IMR-90 (cell line): ENCODE measurements at regions not wholly inside any gene's neighbourhood (a gene's known extent, or its start where the extent isn't known, plus 50 kb on each side); places are given as distances from the start of the nearest gene placed in this dataset.

Experiments used
- ATAC-seq: fragments of 200-7000 bp; cut with Tn5 transposase; 2 replicates; pipeline ENCODE4 v1.9.1; 2020; ENCODE audit warnings: low read depth, mild to moderate bottlenecking, moderate library complexity
- BruUV-seq: library from RNA; stranded (reverse); fragments of 400-500 nt; replicated peaks from 2 replicates; lab custom pipeline; 2021; lab: Mats Ljungman, UMichigan
- CTCF ChIA-PET: fragments of 300-600 bp; formaldehyde crosslinking; extraction: SDS; loops from one replicate; lab custom pipeline; 2021; ENCODE audit warnings: antibody characterized with exemption; lab: Yijun Ruan, JAX
- POLR2A ChIA-PET: fragments of 300-600 bp; sonication (Branson Sonifier 250); formaldehyde crosslinking; loops from one replicate; lab custom pipeline; 2022; ENCODE audit warnings: antibody characterized with exemption; ENCODE audit not compliant: unreplicated experiment; lab: Charles Lee
- DNase-seq: peaks from one replicate; pipeline ENCODE4 v3.0.0; 2013
- H2AFZ ChIP-seq: replicated peaks from 2 replicates; pipeline ENCODE3; 2013; ENCODE audit warnings: low read length, mild to moderate bottlenecking; ENCODE audit not compliant: poor library complexity
- H2AK5ac ChIP-seq: 2 replicates; pipeline ENCODE4 v1.6.1; 2013; ENCODE audit warnings: low read depth, low read length, inconsistent platforms
- H2AK9ac ChIP-seq: replicated peaks from 2 replicates; pipeline ENCODE3; 2013; ENCODE audit warnings: mild to moderate bottlenecking, low read depth, low read length, moderate library complexity; ENCODE audit not compliant: poor library complexity
- H2BK120ac ChIP-seq: 2 replicates; pipeline ENCODE4 v1.6.1; 2013; ENCODE audit warnings: low read depth, low read length, inconsistent platforms
- H2BK15ac ChIP-seq: 3 replicates; pipeline ENCODE4 v1.6.1; 2013; ENCODE audit warnings: low read depth, low read length, inconsistent platforms
- H2BK20ac ChIP-seq: 2 replicates; pipeline ENCODE4 v1.6.1; 2013; ENCODE audit warnings: low read depth, mild to moderate bottlenecking, inconsistent platforms, low read length, moderate library complexity
- H2BK5ac ChIP-seq: 2 replicates; pipeline ENCODE4 v1.6.1; 2013; ENCODE audit warnings: mild to moderate bottlenecking, low read depth, low read length, inconsistent platforms; ENCODE audit not compliant: poor library complexity, severe bottlenecking
- H3K14ac ChIP-seq: replicated peaks from 2 replicates; pipeline ENCODE4 v1.6.1; 2013; ENCODE audit warnings: low read depth, low read length, inconsistent platforms
- H3K18ac ChIP-seq: 2 replicates; pipeline ENCODE4 v1.6.1; 2013; ENCODE audit warnings: low read depth, low read length, control low read depth
- H3K23ac ChIP-seq: 2 replicates; pipeline ENCODE4 v1.6.1; 2013; ENCODE audit warnings: low read depth, low read length, inconsistent platforms
- H3K27ac ChIP-seq: 2 replicates; pipeline ENCODE4 v1.5.1; 2013; ENCODE audit warnings: mild to moderate bottlenecking, control low read depth, low read length; ENCODE audit not compliant: insufficient read depth
- H3K27me3 ChIP-seq: 2 replicates; pipeline ENCODE4 v1.6.1; 2013; ENCODE audit warnings: low read length; ENCODE audit not compliant: control insufficient read depth, insufficient read depth
- H3K36me3 ChIP-seq: 2 replicates; pipeline ENCODE4 v1.6.1; 2013; ENCODE audit warnings: low read length, mixed read lengths; ENCODE audit not compliant: control insufficient read depth, insufficient read depth
- H3K4ac ChIP-seq: 2 replicates; pipeline ENCODE4 v1.6.1; 2013; ENCODE audit warnings: low read depth, low read length, inconsistent platforms
- H3K4me1 ChIP-seq: 2 replicates; pipeline ENCODE4 v1.6.1; 2013; ENCODE audit warnings: low read length, mixed read lengths; ENCODE audit not compliant: control insufficient read depth, insufficient read depth
- H3K4me2 ChIP-seq: 2 replicates; pipeline ENCODE4 v1.6.1; 2013; ENCODE audit warnings: low read depth, mild to moderate bottlenecking, control low read depth, low read length, moderate library complexity
- H3K4me3 ChIP-seq: 2 replicates; pipeline ENCODE4 v1.5.1; 2013; ENCODE audit warnings: low read depth, mild to moderate bottlenecking, control low read depth, low read length, moderate library complexity; ENCODE audit not compliant: insufficient read depth
- H3K56ac ChIP-seq: 2 replicates; pipeline ENCODE4 v1.6.1; 2013; ENCODE audit warnings: low read length, inconsistent platforms; ENCODE audit not compliant: insufficient read depth; ENCODE audit errors: extremely low read depth
- H3K79me1 ChIP-seq, 2 experiments: 2 replicates each; pipeline ENCODE4 v1.6.1; 2013; ENCODE audit warnings: low read length in 2 of 2, inconsistent platforms in 1 of 2, low read depth in 1 of 2
- H3K9ac ChIP-seq: 2 replicates; pipeline ENCODE4 v1.6.1; 2013; ENCODE audit warnings: low read depth, low read length, control low read depth
- H3K9me1 ChIP-seq: 2 replicates; pipeline ENCODE4 v1.6.1; 2013; ENCODE audit warnings: low read length, inconsistent platforms; ENCODE audit not compliant: insufficient read depth
- H3K9me3 ChIP-seq: 2 replicates; pipeline ENCODE4 v1.6.1; 2013; ENCODE audit warnings: low read length; ENCODE audit not compliant: control insufficient read depth, insufficient read depth
- H4K20me1 ChIP-seq: 2 replicates; pipeline ENCODE4 v1.6.1; 2013; ENCODE audit warnings: low read length, inconsistent platforms; ENCODE audit not compliant: insufficient read depth
- H4K5ac ChIP-seq: 2 replicates; pipeline ENCODE4 v1.6.1; 2013; ENCODE audit warnings: mild to moderate bottlenecking, low read depth, low read length, control low read depth
- H4K8ac ChIP-seq, 2 experiments: 2 replicates each; pipeline ENCODE4 v1.6.1; 2013; ENCODE audit warnings: low read depth in 2 of 2, low read length in 2 of 2, control low read depth in 1 of 2, inconsistent platforms in 1 of 2
- H4K91ac ChIP-seq: 2 replicates; pipeline ENCODE4 v1.6.1; 2013; ENCODE audit warnings: low read depth, low read length, inconsistent platforms; ENCODE audit not compliant: insufficient read depth
- BHLHE40 ChIP-seq: fragments of 150-350 bp; IDR thresholded peaks from 2 replicates; pipeline ENCODE4 v1.6.1; 2016; ENCODE audit warnings: mild to moderate bottlenecking, low read depth, low read length
- CHD1 ChIP-seq: IDR thresholded peaks from 2 replicates; pipeline ENCODE4 v1.6.1; 2012; ENCODE audit warnings: low read depth, low read length, improper control_type of control experiment
- FOS ChIP-seq: fragments of 150-350 bp; IDR thresholded peaks from 2 replicates; pipeline ENCODE4 v1.6.1; 2016; ENCODE audit warnings: low read depth, low read length
- MAFK ChIP-seq: IDR thresholded peaks from 2 replicates; pipeline ENCODE4 v1.6.1; 2012; ENCODE audit warnings: low read depth, low read length, improper control_type of control experiment
- MXI1 ChIP-seq: IDR thresholded peaks from 2 replicates; pipeline ENCODE4 v1.6.1; 2012; ENCODE audit warnings: low read depth, mild to moderate bottlenecking, low read length, moderate library complexity, borderline replicate concordance
- NFE2L2 ChIP-seq: fragments of 150-350 bp; IDR thresholded peaks from 2 replicates; pipeline ENCODE4 v1.6.1; 2016; ENCODE audit warnings: low read depth, mild to moderate bottlenecking, low read length
- POLR2A ChIP-seq: IDR thresholded peaks from 2 replicates; pipeline ENCODE4 v1.6.1; 2012; ENCODE audit warnings: mild to moderate bottlenecking, low read depth, low read length
- RCOR1 ChIP-seq: IDR thresholded peaks from 2 replicates; pipeline ENCODE4 v1.6.1; 2012; ENCODE audit warnings: mild to moderate bottlenecking, low read length, improper control_type of control experiment; ENCODE audit not compliant: insufficient replicate concordance
- RFX5 ChIP-seq: IDR thresholded peaks from 2 replicates; pipeline ENCODE4 v1.8.0; 2012; ENCODE audit warnings: low read depth, mild to moderate bottlenecking, low read length, moderate library complexity
- SMC3 ChIP-seq: fragments of 150-350 bp; IDR thresholded peaks from 2 replicates; pipeline ENCODE4 v1.6.1; 2016; ENCODE audit warnings: low read depth, mild to moderate bottlenecking, antibody characterized with exemption, low read length, moderate library complexity
- USF2 ChIP-seq: fragments of 150-350 bp; IDR thresholded peaks from 2 replicates; pipeline ENCODE4 v1.6.1; 2017; ENCODE audit warnings: mild to moderate bottlenecking, antibody characterized with exemption, low read length, low read depth
- WGBS, 2 experiments: methylation state at CpG; one replicate each; pipeline versions ENCODE4 v1.1.5 to v1.1.7; 2013; ENCODE audit warnings: missing lambda C conversion rate in 2 of 2; ENCODE audit not compliant: insufficient read length in 1 of 2; ENCODE audit errors: extremely low coverage in 2 of 2; 5-methylcytosine and 5-hydroxymethylcytosine counted together
- dilution Hi-C: fragments of 300-500 bp; cut with HindIII; formaldehyde crosslinking; loops from one replicate; pipeline ENCODE4 v1.14.3; 2018; ENCODE audit warnings: low sequenced_read_pairs; ENCODE audit not compliant: unreplicated experiment
- in situ Hi-C: fragments of 300-500 bp; cut with MboI; formaldehyde crosslinking; loops from 3 replicates; pipeline ENCODE4 v1.14.3; 2019; ENCODE audit warnings: low sequenced_read_pairs, inconsistent platforms, mixed read lengths
- intact Hi-C: fragments of 100-400 bp; cut with micrococcal nuclease; formaldehyde crosslinking; loops from 2 replicates; pipeline ENCODE4 v1.10.0; 2022
- TF ChIP-seq, protein P1 (sequence below): fragments of 150-350 bp; IDR thresholded peaks from 2 replicates; pipeline ENCODE4 v1.6.1; 2016; ENCODE audit warnings: low read depth, mild to moderate bottlenecking, low read length, moderate library complexity, borderline replicate concordance

DNA sequence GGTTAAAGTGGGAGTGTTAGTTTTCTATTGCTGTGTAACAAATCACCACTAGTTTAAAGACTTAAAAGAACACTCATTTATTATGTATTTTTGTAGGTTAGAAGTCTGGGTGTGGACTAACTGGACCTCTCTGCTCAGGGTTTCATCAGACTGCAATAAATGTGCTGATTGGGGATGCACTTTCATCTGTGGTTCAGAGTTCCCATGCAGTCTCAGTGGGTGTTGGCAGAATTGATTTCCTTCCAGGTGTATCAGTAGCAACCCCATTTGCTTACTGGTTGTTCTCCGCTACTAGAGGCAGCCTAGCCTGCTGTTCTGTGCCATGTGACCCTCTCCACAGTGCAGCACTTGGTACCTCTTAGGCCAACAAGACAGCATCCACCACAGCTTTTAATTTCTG is 2200.5 kb downstream of the MAT2B start:
- Histone ChIP-seq H2BK20ac (no peak overlapping the region), H2BK15ac (no peak overlapping the region), H3K56ac (no peak overlapping the region), H2BK120ac (no peak overlapping the region), H4K5ac (no peak overlapping the region), H3K4me3 (no peak overlapping the region), H3K9ac (no peak overlapping the region), H4K20me1 (no peaks in the 10 kb centered on the region), H2AK5ac (no peak overlapping the region), H2AFZ (no peak overlapping the region), H3K36me3 (no peaks in the 10 kb centered on the region), H2BK5ac (no peak overlapping the region), H3K14ac (no peak overlapping the region), H3K4ac (no peak overlapping the region), H4K91ac (no peak overlapping the region), H3K23ac (no peak overlapping the region), H3K9me1 (no peaks in the 10 kb centered on the region), H3K9me3 (peaks cover 6% of the 10 kb centered on the region; the same call in 1 of the 2 replicates), H3K4me1 (no peaks in the 10 kb centered on the region), H3K18ac (no peak overlapping the region), H3K27me3 (no peaks in the 10 kb centered on the region), H4K8ac (no peak overlapping the region), H3K4me2 (no peak overlapping the region), H2AK9ac (no peak overlapping the region), H3K79me1 (no peaks in the 10 kb centered on the region), H3K27ac (no peak overlapping the region)
- POLR2A ChIA-PET = no interaction called here
- in situ Hi-C loops (no loop called here), dilution Hi-C loops (no loop called here), intact Hi-C loops (no loop called here)
- ATAC-seq = no peak
- DNase-seq = no peak
- WGBS, 2 experiments = 75% methylated on average over 1 of the region's 1 CpG; no CpG with 5 or more reads in 1 of the 2 experiments
- CTCF ChIA-PET = no interaction called here
- TF ChIP-seq POLR2A = no peak
- no peak for TF ChIP-seq BHLHE40
- no peak for TF ChIP-seq MAFK
- no peak for TF ChIP-seq MXI1
- no peak for TF ChIP-seq NFE2L2
- no peak for TF ChIP-seq RFX5
- TF ChIP-seq CHD1 = no peak
- TF ChIP-seq SMC3 = no peak
- no peak for TF ChIP-seq FOS
- no peak for TF ChIP-seq RCOR1
- TF ChIP-seq, protein P1, sequence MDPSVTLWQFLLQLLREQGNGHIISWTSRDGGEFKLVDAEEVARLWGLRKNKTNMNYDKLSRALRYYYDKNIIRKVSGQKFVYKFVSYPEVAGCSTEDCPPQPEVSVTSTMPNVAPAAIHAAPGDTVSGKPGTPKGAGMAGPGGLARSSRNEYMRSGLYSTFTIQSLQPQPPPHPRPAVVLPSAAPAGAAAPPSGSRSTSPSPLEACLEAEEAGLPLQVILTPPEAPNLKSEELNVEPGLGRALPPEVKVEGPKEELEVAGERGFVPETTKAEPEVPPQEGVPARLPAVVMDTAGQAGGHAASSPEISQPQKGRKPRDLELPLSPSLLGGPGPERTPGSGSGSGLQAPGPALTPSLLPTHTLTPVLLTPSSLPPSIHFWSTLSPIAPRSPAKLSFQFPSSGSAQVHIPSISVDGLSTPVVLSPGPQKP = no peak
- no peak for TF ChIP-seq USF2
- no TSS peak for BruUV-seq
